HepG2 (cell line): ENCODE measurements at regions not wholly inside any gene's neighbourhood (a gene's known extent, or its start where the extent isn't known, plus 50 kb on each side); places are given as distances from the start of the nearest gene placed in this dataset.

ENCODE experiments used
- ATAC-seq: fragments of 200-7000 bp; cut with Tn5 transposase; 3 replicates; pipeline ENCODE4 v1.9.1; 2020; ENCODE audit warnings: mild to moderate bottlenecking, moderate library complexity
- BruUV-seq: library from RNA; stranded (reverse); fragments of 400-500 nt; replicated peaks from 2 replicates; lab custom pipeline; 2021; lab: Mats Ljungman, UMichigan
- CTCF ChIA-PET: fragments of 300-600 bp; formaldehyde crosslinking; extraction: SDS; loops from one replicate; lab custom pipeline; 2021; ENCODE audit warnings: low total read pairs, inconsistent platforms, low intra/inter-chr PET ratio; lab: Yijun Ruan, JAX
- POLR2A ChIA-PET: fragments of 350-600 bp; sonication (Branson Sonifier 250); formaldehyde crosslinking; loops from one replicate; lab custom pipeline; 2020; ENCODE audit warnings: antibody characterized with exemption, inconsistent platforms; lab: Yijun Ruan, JAX
- DNase-seq: peaks from one replicate; pipeline ENCODE4 v3.0.0-alpha.2; 2015; ENCODE audit warnings: low spot score
- FAIRE-seq: peaks from 3 replicates; lab custom pipeline; 2011; peaks lifted over from hg19 to GRCh38; lab: Jason Lieb, UNC
- H2AFZ ChIP-seq: one replicate; pipeline ENCODE4 v1.6.1; 2011; ENCODE audit warnings: low read length, inconsistent platforms
- H3K27ac ChIP-seq: fragments of 300-600 bp; 3 replicates; pipeline ENCODE4 v1.8.0; 2011; ENCODE audit warnings: mixed run types, mild to moderate bottlenecking, mixed read lengths, low read length, inconsistent platforms; ENCODE audit not compliant: insufficient read depth; ENCODE audit errors: extremely low read length
- H3K27me3 ChIP-seq, 2 experiments: fragments of 200-600 bp in 1 of 2; 2 replicates in 1 of 2; 3 replicates in 1 of 2; pipeline versions ENCODE4 v1.6.0 to v1.8.0; 2011; ENCODE audit warnings: low read length in 2 of 2, mild to moderate bottlenecking in 2 of 2, moderate library complexity in 2 of 2, inconsistent platforms in 1 of 2; ENCODE audit not compliant: insufficient read depth in 2 of 2, control insufficient read depth in 1 of 2
- H3K36me3 ChIP-seq, 2 experiments: fragments of 200-600 bp in 1 of 2; replicated peaks in 1 of 2; 2 replicates in 1 of 2; 3 replicates in 1 of 2; pipeline versions ENCODE4 v1.5.1 to v1.8.0; 2011; ENCODE audit warnings: low read length in 2 of 2, inconsistent platforms in 1 of 2; ENCODE audit not compliant: insufficient read depth in 2 of 2, control insufficient read depth in 1 of 2
- H3K4me1 ChIP-seq: 2 replicates; pipeline ENCODE4 v1.5.1; 2012; ENCODE audit warnings: low read length, inconsistent platforms; ENCODE audit not compliant: insufficient read depth
- H3K4me2 ChIP-seq: 2 replicates; pipeline ENCODE4 v1.6.0; 2011; ENCODE audit warnings: low read depth, low read length, inconsistent platforms
- H3K4me3 ChIP-seq, 3 experiments: fragments of 200-600 bp in 1 of 3; sonication (generic), shearing (Covaris generic) in 1 of 3; replicated peaks in 1 of 3; 2 replicates each; pipeline ENCODE4 v1.5.1; 2011 to 2016; ENCODE audit warnings: low read length in 3 of 3, inconsistent platforms in 2 of 3, low read depth in 2 of 3, mild to moderate bottlenecking in 2 of 3, control low read depth in 1 of 3, mixed read lengths in 1 of 3; ENCODE audit not compliant: insufficient read depth in 1 of 3
- H3K79me2 ChIP-seq: one replicate; pipeline ENCODE4 v1.6.1; 2011; ENCODE audit warnings: low read length, inconsistent platforms; ENCODE audit not compliant: insufficient read depth
- H3K9ac ChIP-seq: 2 replicates; pipeline ENCODE4 v1.6.0; 2011; ENCODE audit warnings: mild to moderate bottlenecking, low read depth, low read length, inconsistent platforms; ENCODE audit not compliant: insufficient read depth
- H3K9me3 ChIP-seq: 2 replicates; pipeline ENCODE4 v1.5.1; 2012; ENCODE audit warnings: mild to moderate bottlenecking, low read length
- H4K20me1 ChIP-seq: 2 replicates; pipeline ENCODE4 v1.6.0; 2011; ENCODE audit warnings: inconsistent platforms, mild to moderate bottlenecking, low read length, moderate library complexity; ENCODE audit not compliant: insufficient read depth
- CSRNP1 ChIP-seq: sonication (generic); formaldehyde crosslinking; IDR thresholded peaks from 2 replicates; pipeline ENCODE4 v1.8.1; 2023; ENCODE audit warnings: mild to moderate bottlenecking, missing genetic modification reagents
- IRX3 ChIP-seq: sonication (generic); formaldehyde crosslinking; IDR thresholded peaks from 2 replicates; pipeline ENCODE4 v1.8.1; 2023; ENCODE audit warnings: mild to moderate bottlenecking, low read depth, missing genetic modification reagents, borderline replicate concordance
- MAFF ChIP-seq: IDR thresholded peaks from 2 replicates; pipeline ENCODE4 v1.6.1; 2011; ENCODE audit warnings: low read depth, low read length, improper control_type of control experiment
- MAFK ChIP-seq, 2 experiments: IDR thresholded peaks in 1 of 2; conservative IDR thresholded peaks in 1 of 2; 2 replicates each; pipeline ENCODE4 v1.6.1; 2011; ENCODE audit warnings: improper control_type of control experiment in 2 of 2, low read length in 2 of 2
- PHF8 ChIP-seq: sonication (generic); formaldehyde crosslinking; IDR thresholded peaks from 2 replicates; pipeline ENCODE4 v1.5.0; 2020; ENCODE audit warnings: missing genetic modification reagents
- POLR2AphosphoS2 ChIP-seq: IDR thresholded peaks from 2 replicates; pipeline ENCODE4 v1.6.1; 2011; ENCODE audit warnings: low read depth, low read length, improper control_type of control experiment
- RFX5 ChIP-seq: IDR thresholded peaks from 2 replicates; pipeline ENCODE4 v1.6.1; 2011; ENCODE audit warnings: low read depth, low read length, improper control_type of control experiment
- SRSF1 ChIP-seq: fragments of 200-400 bp; formaldehyde crosslinking; optimal IDR thresholded peaks from 2 replicates; pipeline ENCODE3; 2017; ENCODE audit warnings: mild to moderate bottlenecking, low read depth, low read length, moderate library complexity
- SRSF4 ChIP-seq: fragments of 200-400 bp; formaldehyde crosslinking; IDR thresholded peaks from one replicate; pipeline ENCODE4 v1.6.1; 2018; ENCODE audit warnings: mild to moderate bottlenecking, low read depth, low read length, moderate library complexity; ENCODE audit not compliant: poor library complexity, severe bottlenecking
- YEATS2 ChIP-seq: sonication (generic); formaldehyde crosslinking; IDR thresholded peaks from 2 replicates; pipeline ENCODE4 v1.4.0; 2020; ENCODE audit warnings: missing genetic modification reagents, borderline replicate concordance
- ZC3H4 ChIP-seq: sonication (generic); formaldehyde crosslinking; IDR thresholded peaks from 2 replicates; pipeline ENCODE4 v1.4.0; 2020; ENCODE audit warnings: missing genetic modification reagents, borderline replicate concordance
- ZFP41 ChIP-seq: sonication (generic); formaldehyde crosslinking; IDR thresholded peaks from 2 replicates; pipeline ENCODE4 v1.4.0; 2020; ENCODE audit warnings: mild to moderate bottlenecking, missing genetic modification reagents, borderline replicate concordance
- ZNF549 ChIP-seq: sonication (generic); formaldehyde crosslinking; IDR thresholded peaks from 2 replicates; pipeline ENCODE4 v1.5.0; 2020; ENCODE audit warnings: missing genetic modification reagents
- ZNF577 ChIP-seq: sonication (generic); formaldehyde crosslinking; IDR thresholded peaks from 2 replicates; pipeline ENCODE4 v1.4.0; 2020; ENCODE audit warnings: mild to moderate bottlenecking, low read depth, missing genetic modification reagents, borderline replicate concordance
- ZNF780A ChIP-seq: sonication (generic); formaldehyde crosslinking; IDR thresholded peaks from 2 replicates; pipeline ENCODE4 v1.8.0; 2022; ENCODE audit warnings: mild to moderate bottlenecking, missing genetic modification reagents, moderate library complexity
- ZSCAN20 ChIP-seq: sonication (generic); formaldehyde crosslinking; IDR thresholded peaks from 2 replicates; pipeline ENCODE4 v1.4.0; 2020; ENCODE audit warnings: missing genetic modification reagents, mild to moderate bottlenecking, borderline replicate concordance
- WGBS: methylation state at CpG from one replicate; pipeline ENCODE4 v1.1.6; 2017; ENCODE audit warnings: low lambda C conversion rate; 5-methylcytosine and 5-hydroxymethylcytosine counted together
- in situ Hi-C: cut with HindIII; loops from 2 replicates; pipeline ENCODE4 v1.10.0; 2017; ENCODE audit warnings: low pct_unique_long_range_greater_than_20kb; ENCODE audit not compliant: extremely low pct_ligation_motif_present
- intact Hi-C: fragments of 100-400 bp; cut with micrococcal nuclease; formaldehyde crosslinking; loops from one replicate; pipeline ENCODE4 v1.10.0; 2022; ENCODE audit not compliant: unreplicated experiment
- TF ChIP-seq, protein P1 (sequence below): sonication (generic); formaldehyde crosslinking; conservative IDR thresholded peaks from 2 replicates; pipeline ENCODE4 v1.5.0; 2020; ENCODE audit warnings: missing genetic modification reagents

DNA sequence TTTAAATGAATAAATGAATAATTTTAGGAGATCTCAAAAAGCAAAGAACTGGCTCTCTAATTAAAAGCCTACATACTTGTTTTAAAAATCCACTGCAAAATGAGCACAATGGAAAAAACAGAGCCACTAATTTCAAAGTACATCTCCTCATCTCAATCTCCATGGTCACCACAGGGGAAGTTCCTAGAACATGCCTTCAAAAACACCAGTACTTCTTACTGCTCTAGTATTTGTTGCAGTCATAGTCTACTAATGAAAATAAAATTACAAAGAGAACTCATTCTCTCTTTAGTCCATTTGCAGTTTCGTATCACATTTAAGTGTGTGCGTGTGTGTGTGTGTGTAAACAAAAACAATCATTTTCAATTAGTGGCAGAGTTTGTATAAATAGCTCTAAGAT, 54.0 kb downstream of the PIK3C2A start (continued):
- no peak for TF ChIP-seq ZFP41

GRCh38 chr11:17152306-17152705, 55.5 kb downstream of the PIK3C2A start:
- no peak for FAIRE-seq
- WGBS, result 95% methylated on average over 1 of the region's 1 CpG
- Histone ChIP-seq H3K9ac (no peak overlapping the region), H3K79me2 (peaks cover 12% of the 10 kb centered on the region), H3K27ac (no peak overlapping the region), H3K27me3 (no peaks in the 10 kb centered on the region), H3K4me3 (no peak overlapping the region), H3K4me2 (no peak overlapping the region), H3K9me3 (no peaks in the 10 kb centered on the region), H3K36me3 (peaks cover 4 to 30% of the 10 kb centered on the region in 2 experiments), H2AFZ (no peak overlapping the region), H4K20me1 (peaks cover 4% of the 10 kb centered on the region; the same call in 1 of the 2 replicates), H3K4me1 (no peaks in the 10 kb centered on the region)
- no peak for ATAC-seq
- ChIA-PET POLR2A (no interaction called here), CTCF (no interaction called here)
- no peak for DNase-seq
- TF ChIP-seq RFX5, result no peak
- no peak for TF ChIP-seq ZC3H4 (CRISPR knock-in tag)
- no peak for TF ChIP-seq POLR2AphosphoS2
- TF ChIP-seq MAFF, result peak; percentile 64
- TF ChIP-seq MAFK (conservative IDR thresholded peaks at IDR 0.05 in 1 of 2, IDR thresholded peaks at IDR 0.05 in 1 of 2; ENCODE audit: low read length in 2 of 2), result peak; percentile 62 to 81
- TF ChIP-seq SRSF1, result no peak
- no peak for TF ChIP-seq ZNF780A (CRISPR knock-in tag)
- intact Hi-C loops (no loop called here), in situ Hi-C loops (no loop called here)
- BruUV-seq, result no TSS peak

DNA sequence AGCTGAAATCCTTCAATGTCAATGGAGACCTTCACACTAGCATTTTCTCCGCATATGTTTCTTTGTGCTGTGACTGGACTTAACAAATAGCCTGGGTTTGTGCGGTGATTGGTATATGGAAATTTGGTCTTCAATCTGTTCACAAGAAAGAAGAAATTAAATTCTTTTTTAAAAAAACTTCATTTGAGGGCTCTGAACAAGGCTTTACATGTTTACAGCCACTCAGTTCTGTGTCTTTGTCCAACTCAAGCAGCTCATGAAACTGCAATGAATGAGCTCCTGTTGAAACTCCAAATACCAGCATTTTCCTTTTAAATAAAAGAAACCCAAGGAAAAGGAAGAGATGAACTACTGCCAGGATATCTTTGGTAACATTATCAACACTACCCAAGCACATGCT, 57.3 kb downstream of the PIK3C2A start:
- Histone ChIP-seq H3K4me2 (no peak overlapping the region), H2AFZ (no peak overlapping the region), H3K36me3 (peaks cover 6 to 34% of the 10 kb centered on the region in 2 experiments), H3K27me3 (no peaks in the 10 kb centered on the region), H3K4me1 (peaks cover 6% of the 10 kb centered on the region), H3K4me3 (no peak overlapping the region), H3K79me2 (peaks cover 6% of the 10 kb centered on the region), H3K27ac (no peak overlapping the region), H4K20me1 (no peaks in the 10 kb centered on the region), H3K9me3 (no peaks in the 10 kb centered on the region), H3K9ac (no peak overlapping the region)
- DNase-seq (no peak), ATAC-seq (no peak), FAIRE-seq (no peak)
- ChIA-PET CTCF (no interaction called here), POLR2A (no interaction called here)
- 100% methylated on average over 2 of the region's 2 CpGs for WGBS
- BruUV-seq, result no TSS peak
- intact Hi-C loops, result no loop called here
- in situ Hi-C loops, result no loop called here
- TF ChIP-seq YEATS2 (CRISPR knock-in tag) (no peak), ZSCAN20 (CRISPR knock-in tag) (no peak), ZNF549 (no peak), CSRNP1 (no peak), PHF8 (CRISPR knock-in tag) (no peak), IRX3 (CRISPR knock-in tag) (no peak), ZNF577 (CRISPR knock-in tag) (no peak), SRSF4 (no peak)
- TF ChIP-seq, protein P1, sequence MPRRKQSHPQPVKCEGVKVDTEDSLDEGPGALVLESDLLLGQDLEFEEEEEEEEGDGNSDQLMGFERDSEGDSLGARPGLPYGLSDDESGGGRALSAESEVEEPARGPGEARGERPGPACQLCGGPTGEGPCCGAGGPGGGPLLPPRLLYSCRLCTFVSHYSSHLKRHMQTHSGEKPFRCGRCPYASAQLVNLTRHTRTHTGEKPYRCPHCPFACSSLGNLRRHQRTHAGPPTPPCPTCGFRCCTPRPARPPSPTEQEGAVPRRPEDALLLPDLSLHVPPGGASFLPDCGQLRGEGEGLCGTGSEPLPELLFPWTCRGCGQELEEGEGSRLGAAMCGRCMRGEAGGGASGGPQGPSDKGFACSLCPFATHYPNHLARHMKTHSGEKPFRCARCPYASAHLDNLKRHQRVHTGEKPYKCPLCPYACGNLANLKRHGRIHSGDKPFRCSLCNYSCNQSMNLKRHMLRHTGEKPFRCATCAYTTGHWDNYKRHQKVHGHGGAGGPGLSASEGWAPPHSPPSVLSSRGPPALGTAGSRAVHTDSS (CRISPR knock-in tag), result no peak
